ENCODE measurements at regions not wholly inside any gene's neighbourhood (a gene's known extent, or its start where the extent isn't known, plus 50 kb on each side); places are given as distances from the start of the nearest gene placed in this dataset.

DNA sequence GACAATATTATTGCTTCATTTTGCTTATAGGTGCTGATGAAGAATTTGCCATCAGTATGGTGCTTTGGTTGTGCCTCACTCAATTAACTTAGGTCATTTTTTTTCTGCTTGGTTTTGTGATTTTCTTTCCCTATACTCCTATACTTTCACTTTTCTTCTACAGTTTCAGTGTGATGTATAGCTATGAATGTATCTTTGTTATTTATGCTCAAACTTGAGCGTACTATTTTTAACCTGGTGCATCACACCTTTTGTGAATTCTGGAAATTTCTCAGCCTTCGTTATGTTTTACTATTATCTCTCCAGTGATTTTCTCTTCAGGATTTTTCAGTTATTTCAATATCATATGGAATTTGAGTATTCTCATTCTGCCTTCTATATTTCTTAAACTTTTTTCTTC, 2035.3 kb upstream of the LRRTM1 start:
- no peak for TF ChIP-seq EZH2 (IDR thresholded peaks at IDR 0.05; ENCODE audit: low read length)
- TF ChIP-seq, protein P1, sequence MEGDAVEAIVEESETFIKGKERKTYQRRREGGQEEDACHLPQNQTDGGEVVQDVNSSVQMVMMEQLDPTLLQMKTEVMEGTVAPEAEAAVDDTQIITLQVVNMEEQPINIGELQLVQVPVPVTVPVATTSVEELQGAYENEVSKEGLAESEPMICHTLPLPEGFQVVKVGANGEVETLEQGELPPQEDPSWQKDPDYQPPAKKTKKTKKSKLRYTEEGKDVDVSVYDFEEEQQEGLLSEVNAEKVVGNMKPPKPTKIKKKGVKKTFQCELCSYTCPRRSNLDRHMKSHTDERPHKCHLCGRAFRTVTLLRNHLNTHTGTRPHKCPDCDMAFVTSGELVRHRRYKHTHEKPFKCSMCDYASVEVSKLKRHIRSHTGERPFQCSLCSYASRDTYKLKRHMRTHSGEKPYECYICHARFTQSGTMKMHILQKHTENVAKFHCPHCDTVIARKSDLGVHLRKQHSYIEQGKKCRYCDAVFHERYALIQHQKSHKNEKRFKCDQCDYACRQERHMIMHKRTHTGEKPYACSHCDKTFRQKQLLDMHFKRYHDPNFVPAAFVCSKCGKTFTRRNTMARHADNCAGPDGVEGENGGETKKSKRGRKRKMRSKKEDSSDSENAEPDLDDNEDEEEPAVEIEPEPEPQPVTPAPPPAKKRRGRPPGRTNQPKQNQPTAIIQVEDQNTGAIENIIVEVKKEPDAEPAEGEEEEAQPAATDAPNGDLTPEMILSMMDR (optimal IDR thresholded peaks at IDR 0.05 in 1 of 3, IDR thresholded peaks at IDR 0.05 in 1 of 3, conservative IDR thresholded peaks at IDR 0.05 in 1 of 3; ENCODE audit: extremely low read depth in 1 of 3, insufficient read depth in 2 of 3, low read length in 3 of 3) = no peak
